ENCODE measurements at regions not wholly inside any gene's neighbourhood (a gene's known extent, or its start where the extent isn't known, plus 50 kb on each side); places are given as distances from the start of the nearest gene placed in this dataset.
A peak's percentile ranks its signal among the peaks of the same experiment; 100 is the strongest.

DNA sequence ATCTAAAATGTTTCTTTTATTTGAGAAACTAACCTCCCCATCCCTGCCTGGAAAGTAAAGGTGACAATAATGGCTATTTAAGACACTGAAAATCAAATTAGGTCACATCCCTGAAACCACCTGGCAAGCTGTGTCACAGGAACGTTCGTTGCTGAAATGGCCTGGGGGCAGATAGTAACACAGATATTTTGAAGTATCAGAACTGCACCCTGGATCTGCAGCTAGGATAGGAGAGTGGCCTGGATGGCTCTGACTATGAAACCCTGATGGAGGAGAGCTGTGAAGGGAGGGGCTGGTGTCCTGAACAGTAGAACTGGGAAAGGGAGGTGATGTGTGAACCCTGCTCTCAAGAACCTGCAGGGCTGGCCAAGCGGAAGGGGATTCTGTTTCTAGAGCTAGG, 648.3 kb upstream of the CFAP20DC start:
- DNase-seq = no peak

DNA sequence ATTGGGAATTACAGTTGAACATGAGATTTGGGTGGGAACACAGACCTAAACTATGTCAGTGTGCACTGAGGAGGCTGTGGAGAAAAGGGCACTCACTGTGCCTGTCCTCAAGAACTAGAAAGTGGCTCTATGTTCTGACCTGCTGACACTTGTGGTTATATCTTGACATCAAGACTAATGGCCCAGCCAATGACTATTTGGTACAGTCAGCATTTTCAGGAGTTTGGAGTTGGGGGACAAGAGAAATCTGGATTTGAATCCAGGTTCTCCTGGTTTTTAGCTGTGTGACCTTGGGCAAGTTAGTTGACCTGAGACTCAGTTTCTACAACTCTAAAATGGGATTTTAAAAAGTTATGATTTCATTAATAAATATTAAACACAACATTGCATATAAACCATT, 647.0 kb upstream of the CFAP20DC start:
- no peak for DNase-seq

DNA sequence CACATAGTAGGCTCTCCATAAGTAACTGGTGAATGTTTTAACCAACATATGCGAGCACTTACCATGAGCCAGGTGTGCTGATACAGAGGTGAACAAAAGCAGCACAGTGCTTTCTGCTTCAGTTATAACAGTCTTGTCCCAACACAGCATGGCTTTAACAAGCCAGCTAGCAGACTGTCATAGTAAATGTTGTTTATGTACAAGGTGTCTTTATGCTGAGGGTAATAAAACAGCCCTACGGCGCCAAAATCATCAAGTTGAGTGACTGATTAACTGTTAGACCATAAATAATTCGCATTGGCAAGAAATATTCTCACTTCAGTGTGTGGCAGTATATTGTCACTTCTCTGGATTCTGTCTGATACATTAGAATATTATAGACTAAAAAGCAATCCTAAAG, 646.0 kb upstream of the CFAP20DC start:
- DNase-seq = no peak

DNA sequence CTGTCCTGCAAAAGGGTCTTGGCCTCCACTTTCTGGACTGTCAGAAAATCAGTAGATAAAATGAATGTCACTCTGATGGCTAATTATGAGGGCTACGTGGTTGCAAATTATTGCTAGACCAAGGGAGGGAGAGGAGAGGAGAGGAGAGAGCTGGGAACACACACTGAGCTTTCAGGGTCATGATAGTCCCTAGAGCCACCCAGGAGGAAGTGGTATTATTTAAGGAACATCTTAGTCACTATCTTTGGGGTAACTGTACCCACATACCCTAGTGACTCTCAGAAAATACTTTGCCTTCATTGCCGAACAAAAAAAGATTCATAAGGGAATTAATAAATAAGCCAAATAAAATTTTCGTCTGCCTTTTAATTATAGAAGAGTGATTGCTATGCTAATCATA, 642.3 kb upstream of the CFAP20DC start:
- DNase-seq = no peak

DNA sequence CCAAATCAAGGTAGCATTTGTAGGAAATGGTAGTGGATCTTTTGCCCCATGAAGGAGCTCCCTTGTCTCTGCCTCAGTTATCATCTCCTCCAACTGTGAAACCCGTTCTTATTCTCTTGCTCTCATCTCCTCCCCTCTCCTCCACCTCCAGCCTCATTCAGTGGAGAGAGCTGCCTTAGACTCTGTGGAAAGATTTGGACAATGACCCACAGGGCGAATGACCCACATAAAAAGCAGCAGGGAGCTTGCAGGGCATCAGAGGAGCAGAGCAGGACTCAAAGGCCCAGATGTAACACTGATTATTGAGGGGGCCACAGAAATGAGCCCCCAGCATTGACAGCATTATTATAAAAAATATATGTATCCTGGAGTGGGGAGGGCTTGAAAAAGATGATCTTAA, 641.1 kb upstream of the CFAP20DC start:
- DNase-seq = no peak

DNA sequence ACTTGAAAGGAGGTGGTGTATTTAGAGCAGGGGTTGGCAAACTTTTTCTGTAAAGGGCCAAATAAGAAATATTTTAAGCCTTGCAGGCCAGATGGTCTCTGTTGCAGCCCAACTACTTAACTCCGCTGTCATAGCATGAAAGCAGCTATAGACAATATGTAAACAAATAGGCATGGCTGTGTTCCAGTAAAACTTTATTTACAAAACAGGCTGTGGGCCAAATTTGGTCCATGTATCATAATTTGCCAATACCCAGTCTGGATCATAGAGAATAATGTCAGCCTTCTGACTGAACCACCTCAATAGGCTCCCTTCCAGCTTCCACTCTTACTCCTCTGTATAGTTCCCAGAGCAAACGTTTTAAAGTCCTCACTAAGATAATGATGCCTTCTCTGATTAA, 638.8 kb upstream of the CFAP20DC start:
- DNase-seq = no peak

DNA sequence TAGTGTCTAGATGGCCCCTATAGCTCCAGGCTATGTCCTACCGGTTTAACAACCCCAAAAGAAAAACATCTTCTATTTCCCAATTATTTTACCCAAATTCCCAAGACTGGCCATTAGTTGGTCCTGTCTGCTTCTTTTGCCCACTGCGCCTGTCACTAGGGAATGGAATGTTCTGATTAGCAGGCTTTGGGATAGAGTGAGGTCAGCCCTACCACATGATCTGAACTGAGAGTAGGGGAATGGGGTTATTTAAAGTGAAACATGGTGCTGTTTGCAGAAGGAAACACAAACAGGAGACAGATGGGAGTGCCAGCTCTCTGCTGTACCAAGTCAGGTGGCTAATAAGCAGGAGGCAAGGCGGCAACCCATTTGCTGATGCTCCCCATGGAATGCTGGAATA, 635.6 kb upstream of the CFAP20DC start:
- DNase-seq = no peak

DNA sequence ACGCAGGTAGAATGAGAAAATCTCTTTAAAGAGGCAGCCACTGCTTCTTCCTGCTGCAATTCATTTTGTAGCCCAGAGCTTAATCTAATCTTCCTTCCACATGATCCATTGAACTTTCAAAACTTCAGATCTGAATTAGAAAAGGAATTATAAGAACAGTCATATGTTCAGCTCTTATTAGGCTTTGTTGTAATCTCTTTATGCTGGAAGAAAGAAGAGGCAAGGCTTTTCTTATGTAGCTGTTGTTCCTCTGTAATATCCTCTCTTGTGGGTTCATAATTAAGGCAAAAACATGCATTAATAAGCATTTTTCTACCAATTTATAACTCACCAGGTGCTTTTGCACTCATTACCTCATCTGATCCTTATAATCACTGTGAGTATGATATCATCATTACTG, 634.9 kb upstream of the CFAP20DC start:
- no peak for DNase-seq

DNA sequence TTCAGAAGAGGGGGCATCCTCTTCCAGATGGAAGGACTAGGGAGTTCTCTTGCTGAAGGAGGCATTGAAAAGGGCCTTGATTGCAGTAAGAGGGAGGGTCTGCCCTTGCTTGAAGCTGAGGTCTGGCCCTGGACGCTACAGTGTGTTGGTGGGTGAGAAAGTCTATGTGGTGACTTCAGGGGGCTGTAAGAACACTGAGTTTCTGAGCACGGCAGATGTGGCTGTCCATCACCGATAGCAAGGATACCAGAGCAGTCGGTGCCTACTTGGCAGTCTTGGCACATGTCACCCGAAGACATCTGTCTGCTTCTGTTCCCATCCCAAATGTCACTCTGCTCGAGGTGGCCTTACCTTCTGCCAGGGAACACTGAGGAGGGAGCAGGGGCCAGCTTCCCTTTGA, 631.1 kb upstream of the CFAP20DC start:
- DNase-seq = no peak

DNA sequence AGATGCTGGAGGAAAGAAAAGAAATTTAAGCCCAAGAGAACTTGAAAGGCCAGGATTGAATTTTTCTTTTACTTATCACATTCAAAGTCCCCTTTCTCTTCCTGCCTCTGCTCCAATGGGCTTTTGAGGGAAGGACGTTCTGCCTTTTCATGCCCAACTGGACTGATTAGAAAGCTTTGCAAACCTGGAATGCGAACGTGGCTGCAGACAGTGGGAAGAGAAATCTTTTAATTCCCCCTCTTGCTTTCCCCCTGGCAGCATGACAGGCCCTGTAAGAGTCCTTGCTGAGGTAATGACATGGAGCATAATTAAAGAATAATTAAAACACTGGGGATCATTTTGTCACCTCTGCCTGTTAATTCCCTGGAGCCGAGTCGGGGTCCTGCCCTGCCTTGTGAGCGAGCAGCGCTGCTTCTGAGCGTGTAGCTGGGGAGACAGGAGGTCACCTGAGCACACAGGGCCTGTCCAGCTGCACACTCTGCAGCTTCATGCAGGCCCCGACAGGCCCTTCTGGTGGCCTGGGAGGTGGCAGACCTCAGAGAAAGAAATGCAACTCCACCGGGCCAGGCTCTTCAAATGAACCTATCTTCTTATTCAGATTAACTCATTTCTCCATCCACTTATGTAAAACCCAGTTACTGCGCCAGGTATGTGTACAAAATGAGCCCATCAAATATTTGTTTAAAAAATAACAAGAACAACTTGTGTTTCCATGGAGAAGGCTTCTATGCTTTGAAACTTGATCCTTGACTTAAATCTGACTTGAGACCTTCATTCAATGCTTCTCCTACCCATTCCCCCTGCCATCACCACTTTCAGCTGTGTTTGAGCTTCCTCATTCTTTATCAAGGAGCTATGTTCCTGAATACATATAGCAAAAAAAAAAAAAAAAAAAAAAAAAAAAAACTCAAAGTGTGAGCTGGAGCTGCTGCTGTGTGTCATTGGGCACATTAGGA, 628.2 kb upstream of the CFAP20DC start:
- DNase-seq = no peak

DNA sequence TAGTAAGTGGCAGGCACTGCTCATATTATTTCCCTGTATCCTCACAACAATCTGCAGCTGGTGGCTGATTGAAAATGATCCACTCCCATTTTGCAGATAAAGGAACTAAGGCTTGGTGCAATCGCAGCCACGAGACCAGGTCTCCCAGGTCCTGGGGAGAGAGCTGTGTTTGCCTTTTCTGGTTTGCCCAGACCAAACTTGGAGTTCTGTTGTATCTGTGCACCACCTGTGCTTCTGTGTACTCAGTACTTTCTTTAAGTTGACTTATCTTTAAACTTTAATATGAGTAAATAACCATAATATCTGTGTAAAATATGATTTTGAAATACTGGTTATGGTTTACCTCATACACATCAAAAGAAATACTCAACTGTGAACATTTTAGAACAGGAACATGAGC, 625.7 kb upstream of the CFAP20DC start:
- no peak for DNase-seq

DNA sequence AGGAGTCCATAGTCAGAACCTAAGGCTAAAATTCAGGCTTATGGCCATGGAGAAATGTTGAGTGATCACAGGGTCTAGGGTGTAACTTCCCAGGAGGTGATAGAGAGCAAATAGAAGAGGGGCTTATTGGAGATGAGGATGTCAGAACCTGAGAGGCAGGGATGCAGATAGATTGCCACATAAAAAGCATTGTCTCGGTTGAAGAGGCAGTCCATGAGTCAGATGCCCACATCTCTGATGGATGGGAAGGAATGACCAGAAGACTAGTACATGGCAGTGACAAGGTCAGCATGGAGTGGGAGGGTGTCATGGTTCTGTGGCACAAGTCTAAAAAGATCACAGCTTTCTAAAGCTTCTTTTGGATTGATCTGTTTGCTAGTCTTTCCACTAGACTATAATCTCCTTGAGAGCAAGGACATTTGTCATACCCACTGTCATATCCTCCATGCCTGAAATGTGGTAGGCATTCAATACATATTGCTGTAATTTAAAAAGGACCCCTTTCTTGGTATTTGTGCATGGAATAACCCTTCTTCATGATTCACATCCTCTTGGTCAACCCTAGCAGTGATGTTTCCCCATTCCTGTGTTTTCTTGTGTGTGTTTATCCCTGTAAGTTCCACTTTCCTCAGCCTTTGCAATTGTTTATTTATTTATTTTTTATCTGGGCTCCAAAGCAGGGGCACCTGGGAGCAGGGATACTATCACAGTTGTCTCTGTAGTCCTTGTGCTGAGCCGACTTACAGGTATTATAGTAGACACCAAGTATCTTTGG, 613.4 kb upstream of the CFAP20DC start:
- DNase-seq = no peak

DNA sequence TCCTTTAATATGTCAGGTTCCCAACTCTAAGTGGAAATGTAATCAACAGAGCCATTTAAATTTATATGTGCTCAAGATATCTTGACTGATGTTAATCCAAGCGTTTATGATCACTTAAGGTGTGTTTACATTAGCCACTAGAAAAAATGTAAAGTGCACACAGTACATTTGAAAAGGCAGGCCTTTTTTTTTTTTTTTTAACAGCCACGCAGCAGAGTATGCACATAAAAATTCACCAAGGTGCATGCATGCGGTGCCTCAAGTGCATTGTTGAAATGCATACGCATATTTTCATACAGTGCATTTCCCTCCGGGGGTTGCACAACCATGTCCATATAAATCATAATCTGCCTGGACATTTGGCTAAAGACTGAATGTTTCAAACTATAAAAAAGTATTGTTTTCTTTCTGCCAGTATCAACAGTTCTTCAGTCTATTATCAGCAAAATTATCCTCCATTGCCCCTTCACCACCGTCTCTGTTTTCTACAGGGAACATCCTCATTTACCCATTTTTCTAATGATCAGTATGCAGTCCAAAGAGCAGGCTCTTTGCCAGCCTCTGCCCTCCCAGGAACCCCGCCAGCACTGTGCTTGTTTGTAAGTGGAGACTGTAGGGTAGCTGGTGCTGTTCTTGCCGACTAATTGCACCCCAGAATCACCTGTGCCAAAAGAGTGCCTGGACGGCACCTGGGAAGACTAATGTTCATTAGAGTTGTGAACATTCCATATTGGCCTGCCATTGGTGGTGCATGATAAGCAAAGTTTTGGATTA, 611.2 kb upstream of the CFAP20DC start:
- peak; percentile 75 for DNase-seq

DNA sequence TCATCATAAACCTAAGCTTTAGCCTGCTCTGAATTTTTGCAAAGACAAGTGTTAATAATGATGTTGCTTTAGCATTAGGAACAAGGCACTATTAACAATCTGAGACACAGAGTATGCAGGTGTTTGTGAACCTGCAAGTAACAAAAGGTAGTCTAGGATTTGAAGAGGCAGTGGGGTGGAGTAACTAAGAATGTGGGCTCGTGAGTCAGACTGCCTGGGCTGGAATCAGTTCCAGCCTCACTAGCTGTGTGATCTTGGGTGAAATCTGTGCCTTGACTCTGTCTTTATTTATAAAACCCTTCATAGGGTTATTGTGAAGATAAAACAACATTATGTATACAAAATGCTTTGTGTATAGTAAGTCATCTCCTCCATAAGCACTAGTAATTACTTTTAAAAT, 610.6 kb upstream of the CFAP20DC start:
- no peak for DNase-seq

DNA sequence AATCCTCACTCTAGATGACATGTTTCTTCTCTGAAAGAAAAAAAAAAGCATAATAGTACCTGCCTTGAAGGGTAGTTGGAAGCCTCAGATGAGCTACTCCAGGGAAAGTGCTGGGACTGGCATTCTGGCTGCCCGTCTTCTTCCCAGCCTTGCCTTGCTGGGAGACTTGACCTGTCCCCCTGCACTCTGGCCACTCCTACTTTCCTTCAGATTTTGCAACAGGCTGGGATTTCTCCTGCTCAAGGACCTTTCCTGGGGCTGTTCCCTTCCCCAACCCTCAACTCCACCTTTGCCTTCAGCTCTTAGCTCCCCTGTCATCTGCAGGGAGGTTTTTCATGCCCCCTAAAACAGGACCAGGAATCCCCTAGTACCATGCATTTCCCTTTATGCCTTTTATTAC, 609.9 kb upstream of the CFAP20DC start:
- DNase-seq = no peak

DNA sequence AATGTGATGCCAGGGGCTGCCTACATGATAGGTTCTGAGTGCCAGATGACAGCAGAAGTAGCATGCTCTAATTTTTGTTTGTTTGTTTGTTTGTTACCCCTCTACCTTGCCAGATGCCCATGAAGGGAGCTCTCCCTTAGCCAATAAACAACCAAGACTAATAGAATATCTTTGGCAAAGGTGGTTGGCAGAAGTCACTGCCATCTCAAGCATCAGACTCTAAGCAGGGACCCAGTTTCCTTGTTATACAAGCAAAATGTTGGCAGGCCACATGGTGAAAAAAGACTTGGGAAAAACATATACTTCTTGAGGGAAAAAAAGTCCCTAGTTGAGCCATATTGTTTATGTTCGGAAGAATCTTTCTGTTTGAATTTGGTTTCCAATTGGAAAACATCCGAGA, 609.0 kb upstream of the CFAP20DC start:
- no peak for DNase-seq

DNA sequence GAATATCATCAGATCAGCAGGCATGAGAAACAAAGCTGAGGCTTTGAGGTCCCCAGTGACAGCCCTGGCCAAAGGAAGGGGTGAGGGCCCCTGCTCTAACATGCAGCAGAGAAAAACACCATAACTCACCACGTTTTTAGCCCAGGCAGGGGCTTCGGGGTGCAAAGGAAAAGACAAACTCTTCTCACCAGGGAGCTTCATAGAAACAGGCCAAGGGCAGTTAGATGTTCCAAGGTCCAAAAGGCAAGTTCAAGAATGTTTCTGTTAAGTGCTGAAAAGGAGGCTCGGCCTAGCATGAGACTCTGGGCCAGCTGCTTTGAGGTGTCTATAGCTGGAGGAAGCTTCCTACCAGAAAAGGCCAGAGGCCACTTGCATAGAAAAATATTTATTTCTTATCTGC, 608.4 kb upstream of the CFAP20DC start:
- DNase-seq = no peak

DNA sequence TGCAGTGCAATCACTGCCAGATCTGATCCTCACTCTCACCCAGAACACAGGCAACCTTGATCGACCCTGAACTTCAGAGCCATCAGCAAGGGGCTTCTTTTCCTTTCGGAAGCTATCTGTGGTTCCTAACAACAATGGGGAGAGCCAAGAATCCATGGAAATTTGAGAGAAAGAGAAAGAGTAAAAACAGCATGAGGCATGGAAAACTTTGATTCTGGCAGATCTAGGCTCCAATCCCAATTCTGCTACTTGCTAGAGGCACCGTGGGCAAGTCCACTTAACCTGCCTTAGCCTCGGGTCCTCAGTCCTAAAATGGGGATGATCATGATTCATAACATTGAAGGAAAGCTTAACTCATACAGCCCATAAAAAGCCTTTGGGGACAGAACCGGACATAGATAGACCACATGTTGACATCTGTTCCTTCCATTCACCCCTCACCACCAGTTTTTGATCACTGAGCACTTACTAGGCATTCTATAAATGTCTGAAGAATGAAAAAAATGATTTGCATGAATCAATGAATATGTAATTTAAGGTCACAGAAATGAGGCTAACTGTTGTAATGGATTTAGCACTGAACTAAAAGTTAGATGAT, 605.7 kb upstream of the CFAP20DC start:
- DNase-seq = no peak

DNA sequence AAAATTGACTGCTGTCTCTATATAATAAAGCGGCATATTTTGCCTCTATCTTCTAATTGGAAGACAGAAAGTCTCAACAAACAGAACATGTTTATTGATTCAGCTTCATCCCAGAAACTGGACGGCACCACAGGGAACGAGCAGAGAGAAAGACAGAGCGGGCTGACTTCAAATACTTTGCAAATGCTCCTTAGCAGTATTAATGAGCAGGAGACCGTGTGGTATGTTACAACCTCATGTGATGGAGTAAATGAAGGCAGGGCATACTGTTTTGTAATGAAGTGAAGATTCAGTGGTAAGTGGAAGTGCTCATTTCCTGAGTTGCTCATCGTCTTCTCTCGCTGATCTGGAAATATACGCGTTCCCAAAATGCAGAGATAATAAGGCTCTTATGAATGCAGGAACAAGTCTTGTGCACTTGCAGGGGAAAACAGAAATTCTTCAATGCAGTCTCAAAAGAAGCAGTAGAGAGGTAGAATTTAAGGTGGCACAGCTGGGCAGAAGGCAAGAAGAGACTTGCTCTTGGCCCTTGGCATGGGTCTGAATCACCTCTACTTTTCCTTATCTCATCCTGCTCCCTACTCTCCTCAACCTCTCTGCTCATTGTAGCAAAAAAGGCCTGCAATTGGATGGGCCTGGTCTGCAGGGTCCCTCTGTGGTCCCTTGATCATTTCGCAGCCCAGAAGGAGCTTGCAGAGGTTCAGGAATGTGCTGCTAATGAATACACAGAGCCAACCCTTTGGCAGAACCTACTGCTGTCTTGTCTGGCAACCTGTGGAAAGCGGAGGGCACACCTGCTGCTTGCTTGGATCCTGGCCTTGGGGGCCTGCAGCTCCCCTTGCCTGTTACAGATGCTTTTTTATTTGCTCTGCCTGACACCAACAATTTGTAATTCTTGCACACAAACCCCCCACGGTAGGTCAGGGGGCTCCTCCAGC, 604.9 kb upstream of the CFAP20DC start:
- no peak for DNase-seq

DNA sequence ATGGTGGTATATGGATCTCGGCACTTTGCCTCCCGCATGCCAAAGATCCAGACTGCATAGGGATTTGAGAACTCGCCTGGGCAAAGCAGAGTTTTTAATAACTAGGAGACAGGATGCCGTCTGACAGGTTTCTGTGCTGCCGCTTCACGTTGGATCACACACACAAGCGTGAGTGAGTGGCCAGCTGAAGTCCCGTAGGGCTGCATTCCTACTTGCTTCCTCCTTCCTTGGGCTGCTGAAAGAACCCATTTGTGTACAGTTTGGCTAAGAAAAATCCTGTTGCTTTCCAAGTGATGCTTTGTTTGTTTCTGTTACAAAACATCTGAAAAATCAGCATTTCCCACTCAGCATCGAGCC, 604.3 kb upstream of the CFAP20DC start:
- no peak for DNase-seq

DNA sequence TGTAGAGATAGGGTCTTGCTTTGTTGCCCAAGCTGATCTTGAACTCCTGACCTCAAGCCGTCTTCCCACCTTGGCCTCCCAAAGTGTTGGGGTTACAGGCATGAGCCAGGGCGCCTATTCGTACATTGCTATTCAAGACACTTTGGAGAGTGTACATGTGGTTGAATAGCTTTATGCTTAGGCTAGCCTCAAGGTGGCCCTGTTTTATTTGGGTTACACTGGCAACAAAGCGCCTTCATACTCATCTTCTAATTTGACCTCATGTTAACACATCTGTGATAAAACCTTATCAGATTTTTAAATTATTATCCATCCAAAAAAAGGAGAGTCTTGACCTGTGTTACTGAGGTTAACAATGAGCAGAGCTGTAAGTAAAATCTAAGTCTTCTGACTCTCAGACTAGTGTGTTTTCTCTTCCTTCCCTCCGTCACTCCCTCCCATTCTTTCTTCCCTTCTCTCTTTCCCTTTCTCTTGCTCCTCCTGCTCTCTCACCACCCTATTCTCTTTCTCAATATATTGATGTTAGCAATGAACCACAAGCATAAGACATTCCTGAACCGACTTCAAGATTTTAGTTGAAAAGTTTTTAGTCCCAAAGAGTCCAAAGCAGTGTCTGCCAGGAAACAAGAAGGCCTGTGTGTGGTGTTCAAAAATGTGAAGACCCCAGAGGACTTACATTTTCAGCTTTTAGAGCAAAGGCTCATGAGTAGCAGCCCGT, 603.7 kb upstream of the CFAP20DC start:
- no peak for DNase-seq

Data from DMS79 (cell line).